ENCODE measurements at regions not wholly inside any gene's neighbourhood (a gene's known extent, or its start where the extent isn't known, plus 50 kb on each side); places are given as distances from the start of the nearest gene placed in this dataset.

- no peak for FAIRE-seq
Observed at GRCh38 chr7:28260969-28261368, 80.4 kb upstream of the JAZF1 start.

GRCh38 chr7:28263622-28264271 lies 83.2 kb upstream of the JAZF1 start:
- no peaks in the 10 kb centered on the region for H3K9me3 ChIP-seq (ENCODE audit: control insufficient read depth in 2 of 2, insufficient read depth in 1 of 2, low read depth in 1 of 2, low read length in 1 of 2)
- no peak overlapping the region for H3K4me3 ChIP-seq (ENCODE audit: low read depth in 1 of 3, low read length in 3 of 3)
- no peak overlapping the region for H3K27ac ChIP-seq (ENCODE audit: low read depth in 1 of 3, low read length in 2 of 3)
- WGBS, 3 donors: 45 to 70% (median 50%) methylated on average over 9 of the region's 9 CpGs
- H3K4me1 ChIP-seq (ENCODE audit: control insufficient read depth in 3 of 3, insufficient read depth in 2 of 3, low read depth in 1 of 3, low read length in 2 of 3): no peaks in the 10 kb centered on the region
- H3K27me3 ChIP-seq (ENCODE audit: control insufficient read depth in 3 of 3, insufficient read depth in 3 of 3, low read length in 3 of 3): no peaks in the 10 kb centered on the region
- peak; percentile 18 to 72 for DNase-seq
- H3K36me3 ChIP-seq (ENCODE audit: control insufficient read depth in 3 of 3, insufficient read depth in 2 of 3, low read depth in 1 of 3, low read length in 3 of 3): no peaks in the 10 kb centered on the region
- no peak for FAIRE-seq

More at GRCh38 chr7:28260969-28261368, 80.4 kb upstream of the JAZF1 start:
- H3K36me3 ChIP-seq (ENCODE audit: control insufficient read depth in 3 of 3, insufficient read depth in 2 of 3, low read depth in 1 of 3, low read length in 3 of 3): no peaks in the 10 kb centered on the region
- no peaks in the 10 kb centered on the region for H3K9me3 ChIP-seq (ENCODE audit: control insufficient read depth in 2 of 2, insufficient read depth in 1 of 2, low read depth in 1 of 2, low read length in 1 of 2)
- DNase-seq: no peak
- H3K27me3 ChIP-seq (ENCODE audit: control insufficient read depth in 3 of 3, insufficient read depth in 3 of 3, low read length in 3 of 3): no peaks in the 10 kb centered on the region
- WGBS, 3 donors: 59 to 86% (median 60%) methylated on average over 3 of the region's 3 CpGs
- no peaks in the 10 kb centered on the region for H3K4me1 ChIP-seq (ENCODE audit: control insufficient read depth in 3 of 3, insufficient read depth in 2 of 3, low read depth in 1 of 3, low read length in 2 of 3)
- H3K27ac ChIP-seq (ENCODE audit: low read depth in 1 of 3, low read length in 2 of 3): no peak overlapping the region
- H3K4me3 ChIP-seq (ENCODE audit: low read depth in 1 of 3, low read length in 3 of 3): no peak overlapping the region

GRCh38 chr7:28266402-28266801 lies 85.8 kb upstream of the JAZF1 start:
- DNase-seq (no peak), FAIRE-seq (no peak)
- Histone ChIP-seq H3K9me3 (ENCODE audit: control insufficient read depth in 2 of 2, insufficient read depth in 1 of 2, low read depth in 1 of 2, low read length in 1 of 2) (no peaks in the 10 kb centered on the region), H3K27ac (ENCODE audit: low read depth in 1 of 3, low read length in 2 of 3) (no peak overlapping the region), H3K4me3 (ENCODE audit: low read depth in 1 of 3, low read length in 3 of 3) (no peak overlapping the region), H3K4me1 (ENCODE audit: control insufficient read depth in 3 of 3, insufficient read depth in 2 of 3, low read depth in 1 of 3, low read length in 2 of 3) (no peaks in the 10 kb centered on the region), H3K36me3 (ENCODE audit: control insufficient read depth in 3 of 3, insufficient read depth in 2 of 3, low read depth in 1 of 3, low read length in 3 of 3) (no peaks in the 10 kb centered on the region), H3K27me3 (ENCODE audit: control insufficient read depth in 3 of 3, insufficient read depth in 3 of 3, low read length in 3 of 3) (no peaks in the 10 kb centered on the region)
- 39 to 43% (median 42%) methylated on average over 2 of the region's 2 CpGs for WGBS, 3 donors

- Histone ChIP-seq H3K27ac (ENCODE audit: low read depth in 1 of 3, low read length in 2 of 3) (no peak overlapping the region), H3K4me1 (ENCODE audit: control insufficient read depth in 3 of 3, insufficient read depth in 2 of 3, low read depth in 1 of 3, low read length in 2 of 3) (no peaks in the 10 kb centered on the region), H3K4me3 (ENCODE audit: low read depth in 1 of 3, low read length in 3 of 3) (no peak overlapping the region), H3K36me3 (ENCODE audit: control insufficient read depth in 3 of 3, insufficient read depth in 2 of 3, low read depth in 1 of 3, low read length in 3 of 3) (no peaks in the 10 kb centered on the region), H3K9me3 (ENCODE audit: control insufficient read depth in 2 of 2, insufficient read depth in 1 of 2, low read depth in 1 of 2, low read length in 1 of 2) (no peaks in the 10 kb centered on the region), H3K27me3 (ENCODE audit: control insufficient read depth in 3 of 3, insufficient read depth in 3 of 3, low read length in 3 of 3) (no peaks in the 10 kb centered on the region)
- FAIRE-seq (no peak), DNase-seq (no peak)
Observed at GRCh38 chr7:28267012-28267411, 86.4 kb upstream of the JAZF1 start.

DNA sequence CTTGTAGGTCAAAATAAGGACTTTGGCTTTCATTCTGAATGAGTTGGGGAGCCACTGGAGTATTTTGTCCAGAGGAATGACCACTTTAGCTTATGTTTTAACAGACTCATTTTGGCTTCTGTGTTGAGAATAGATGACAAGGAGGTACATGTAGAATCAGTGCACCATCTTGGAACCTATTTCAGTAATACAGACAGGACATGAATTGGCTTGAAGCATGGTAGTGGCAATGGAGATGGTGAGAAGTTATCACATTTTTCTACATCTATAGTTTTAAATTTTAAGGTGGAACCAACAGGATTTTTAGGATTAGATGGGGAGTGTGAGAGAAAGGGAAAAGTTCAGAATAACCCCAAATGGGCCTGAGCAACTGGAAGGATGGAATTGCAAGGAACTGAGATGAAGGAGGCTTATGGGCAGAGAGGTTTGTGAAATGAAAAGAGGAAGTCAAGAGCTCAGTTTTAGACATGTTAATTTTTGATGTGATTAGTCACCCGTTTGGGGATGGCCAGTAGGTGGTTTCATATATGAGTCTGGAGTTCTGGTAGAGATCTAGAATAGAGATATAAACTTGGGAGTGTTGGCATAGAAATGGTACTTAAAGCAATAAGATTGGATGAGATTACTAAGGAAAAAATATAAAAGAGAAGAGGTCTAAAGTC lies 89.2 kb upstream of the JAZF1 start:
- Histone ChIP-seq H3K9me3 (ENCODE audit: control insufficient read depth in 2 of 2, insufficient read depth in 1 of 2, low read depth in 1 of 2, low read length in 1 of 2) (peaks cover 0 to 4% of the 10 kb centered on the region in 2 donors), H3K4me3 (ENCODE audit: low read depth in 1 of 3, low read length in 3 of 3) (no peak overlapping the region), H3K27me3 (ENCODE audit: control insufficient read depth in 3 of 3, insufficient read depth in 3 of 3, low read length in 3 of 3) (no peaks in the 10 kb centered on the region), H3K27ac (ENCODE audit: low read depth in 1 of 3, low read length in 2 of 3) (no peak overlapping the region), H3K36me3 (ENCODE audit: control insufficient read depth in 3 of 3, insufficient read depth in 2 of 3, low read depth in 1 of 3, low read length in 3 of 3) (no peaks in the 10 kb centered on the region), H3K4me1 (ENCODE audit: control insufficient read depth in 3 of 3, insufficient read depth in 2 of 3, low read depth in 1 of 3, low read length in 2 of 3) (no peaks in the 10 kb centered on the region)
- FAIRE-seq (no peak), DNase-seq (no peak)
- 44 to 67% (median 62%) methylated on average over 1 of the region's 1 CpG for WGBS, 3 donors

DNA sequence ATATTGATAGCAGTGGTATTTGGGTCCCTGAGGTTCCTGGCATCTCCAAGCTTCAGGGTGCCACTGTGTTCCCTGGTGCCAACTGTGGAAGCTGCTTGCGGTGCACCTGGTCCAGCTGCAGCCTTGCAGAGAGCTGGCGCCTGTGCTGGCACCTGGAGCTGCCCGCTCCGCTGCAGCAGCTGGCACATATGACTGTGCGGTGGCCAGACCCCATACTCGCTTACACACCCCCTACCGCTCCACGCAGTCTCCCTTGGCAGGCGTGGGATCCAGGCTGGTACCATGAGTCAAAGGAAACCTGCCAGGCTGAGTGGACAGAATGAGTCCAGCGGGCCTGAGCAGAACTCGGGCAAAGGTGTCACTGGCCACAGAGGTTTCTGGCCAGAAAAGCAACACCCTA lies 89.9 kb upstream of the JAZF1 start:
- no peaks in the 10 kb centered on the region for H3K36me3 ChIP-seq (ENCODE audit: control insufficient read depth in 3 of 3, insufficient read depth in 2 of 3, low read depth in 1 of 3, low read length in 3 of 3)
- H3K4me3 ChIP-seq (ENCODE audit: low read depth in 1 of 3, low read length in 3 of 3): no peak overlapping the region
- no peak overlapping the region for H3K27ac ChIP-seq (ENCODE audit: low read depth in 1 of 3, low read length in 2 of 3)
- FAIRE-seq (no peak), DNase-seq (no peak)
- H3K27me3 ChIP-seq (ENCODE audit: control insufficient read depth in 3 of 3, insufficient read depth in 3 of 3, low read length in 3 of 3): no peaks in the 10 kb centered on the region
- H3K9me3 ChIP-seq (ENCODE audit: control insufficient read depth in 2 of 2, insufficient read depth in 1 of 2, low read depth in 1 of 2, low read length in 1 of 2): peaks cover 0 to 4% of the 10 kb centered on the region in 2 donors
- WGBS, 3 donors: 91 to 97% (median 95%) methylated on average over 11 of the region's 11 CpGs
- no peaks in the 10 kb centered on the region for H3K4me1 ChIP-seq (ENCODE audit: control insufficient read depth in 3 of 3, insufficient read depth in 2 of 3, low read depth in 1 of 3, low read length in 2 of 3)

DNA sequence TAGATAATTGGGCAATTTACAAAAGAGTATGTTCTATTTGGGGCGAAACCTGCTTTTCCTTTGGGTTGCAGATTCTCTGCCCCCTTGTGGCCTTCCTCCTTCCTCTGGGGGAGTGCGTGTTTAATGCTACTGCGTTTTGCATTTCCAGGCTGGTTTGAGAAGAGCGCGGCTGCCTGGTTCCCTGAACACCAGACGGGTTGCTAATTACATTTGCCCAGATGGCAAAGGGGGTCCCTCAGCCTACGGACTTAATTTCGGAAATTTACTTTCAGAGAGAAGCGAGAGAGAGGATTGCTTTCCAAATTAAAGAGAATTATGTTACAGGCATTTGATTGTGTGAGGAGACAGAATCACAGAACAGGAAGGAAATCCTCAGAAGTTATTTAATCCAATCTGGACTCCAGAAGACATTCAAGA lies 91.9 kb upstream of the JAZF1 start:
- Histone ChIP-seq H3K4me1 (ENCODE audit: control insufficient read depth in 3 of 3, insufficient read depth in 2 of 3, low read depth in 1 of 3, low read length in 2 of 3) (no peaks in the 10 kb centered on the region), H3K27me3 (ENCODE audit: control insufficient read depth in 3 of 3, insufficient read depth in 3 of 3, low read length in 3 of 3) (no peaks in the 10 kb centered on the region), H3K27ac (ENCODE audit: low read depth in 1 of 3, low read length in 2 of 3) (no peak overlapping the region), H3K36me3 (ENCODE audit: control insufficient read depth in 3 of 3, insufficient read depth in 2 of 3, low read depth in 1 of 3, low read length in 3 of 3) (no peaks in the 10 kb centered on the region), H3K9me3 (ENCODE audit: control insufficient read depth in 2 of 2, insufficient read depth in 1 of 2, low read depth in 1 of 2, low read length in 1 of 2) (peaks cover 0 to 4% of the 10 kb centered on the region in 2 donors), H3K4me3 (ENCODE audit: low read depth in 1 of 3, low read length in 3 of 3) (no peak overlapping the region)
- 15 to 33% (median 25%) methylated on average over 9 of the region's 9 CpGs for WGBS, 3 donors
- FAIRE-seq (no peak), DNase-seq (peak; percentile 5 to 41)

DNA sequence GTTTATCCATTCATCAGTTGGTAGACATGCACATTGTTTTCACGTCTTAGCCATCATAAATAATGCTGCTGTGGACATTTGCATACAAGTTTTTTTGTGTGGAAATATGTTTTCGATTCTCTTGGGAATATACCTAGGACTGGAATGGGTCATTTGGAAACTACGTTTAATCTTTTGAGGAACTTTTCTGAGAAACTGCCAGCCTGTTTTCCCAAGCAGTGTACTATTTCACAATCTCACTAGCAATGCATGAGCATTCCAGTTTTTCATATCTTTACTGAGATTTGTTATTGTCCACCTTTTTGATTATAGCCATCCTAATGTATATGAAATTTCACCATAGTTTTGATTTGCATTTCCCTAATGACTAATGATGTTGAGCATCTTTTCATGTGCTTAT lies 95.7 kb upstream of the JAZF1 start:
- WGBS, 3 donors: 61 to 67% (median 61%) methylated on average over 3 of the region's 3 CpGs
- Histone ChIP-seq H3K4me3 (ENCODE audit: low read depth in 1 of 3, low read length in 3 of 3) (no peak overlapping the region), H3K27ac (ENCODE audit: low read depth in 1 of 3, low read length in 2 of 3) (no peak overlapping the region), H3K27me3 (ENCODE audit: control insufficient read depth in 3 of 3, insufficient read depth in 3 of 3, low read length in 3 of 3) (no peaks in the 10 kb centered on the region), H3K36me3 (ENCODE audit: control insufficient read depth in 3 of 3, insufficient read depth in 2 of 3, low read depth in 1 of 3, low read length in 3 of 3) (no peaks in the 10 kb centered on the region), H3K4me1 (ENCODE audit: control insufficient read depth in 3 of 3, insufficient read depth in 2 of 3, low read depth in 1 of 3, low read length in 2 of 3) (no peaks in the 10 kb centered on the region), H3K9me3 (ENCODE audit: control insufficient read depth in 2 of 2, insufficient read depth in 1 of 2, low read depth in 1 of 2, low read length in 1 of 2) (peaks cover 0 to 4% of the 10 kb centered on the region in 2 donors)
- no peak for DNase-seq
- FAIRE-seq: no peak

- FAIRE-seq (no peak), DNase-seq (no peak)
- Histone ChIP-seq H3K27me3 (ENCODE audit: control insufficient read depth in 3 of 3, insufficient read depth in 3 of 3, low read length in 3 of 3) (peaks cover 0 to 1% (median 0%) of the 10 kb centered on the region in 3 donors), H3K27ac (ENCODE audit: low read depth in 1 of 3, low read length in 2 of 3) (no peak overlapping the region), H3K4me3 (ENCODE audit: low read depth in 1 of 3, low read length in 3 of 3) (no peak overlapping the region), H3K4me1 (ENCODE audit: control insufficient read depth in 3 of 3, insufficient read depth in 2 of 3, low read depth in 1 of 3, low read length in 2 of 3) (no peaks in the 10 kb centered on the region), H3K36me3 (ENCODE audit: control insufficient read depth in 3 of 3, insufficient read depth in 2 of 3, low read depth in 1 of 3, low read length in 3 of 3) (no peaks in the 10 kb centered on the region), H3K9me3 (ENCODE audit: control insufficient read depth in 2 of 2, insufficient read depth in 1 of 2, low read depth in 1 of 2, low read length in 1 of 2) (peaks cover 0 to 4% of the 10 kb centered on the region in 2 donors)
- WGBS, 3 donors: 51 to 61% (median 56%) methylated on average over 1 of the region's 1 CpG
Observed at GRCh38 chr7:28277364-28277763, 96.8 kb upstream of the JAZF1 start.

All from small intestine (tissue), 7 donors.